Hematopoietic multipotent progenitor cell (in vitro differentiated cells): ENCODE measurements at regions not wholly inside any gene's neighbourhood (a gene's known extent, or its start where the extent isn't known, plus 50 kb on each side); places are given as distances from the start of the nearest gene placed in this dataset.
A peak's percentile ranks its signal among the peaks of the same experiment; 100 is the strongest.

Experiments
- DNase-seq, 3 donors: peaks; one replicate each; pipeline ENCODE4 v3.0.0-alpha.2; 2011 to 2015; ENCODE audit warnings: low read depth in 2 of 3, low spot score in 2 of 3

GRCh38 chr2:217394510-217395351 lies 534.9 kb upstream of the TNP1 start:
- DNase-seq: no peak

- DNase-seq: no peak
Measured at GRCh38 chr2:217393585-217394032, 533.7 kb upstream of the TNP1 start.

GRCh38 chr2:217392930-217393584 lies 533.2 kb upstream of the TNP1 start:
- DNase-seq: no peak

- DNase-seq: peak in 1 of 3 donors; percentile 47
Measured at GRCh38 chr2:217387776-217388387, 528.0 kb upstream of the TNP1 start.

DNA sequence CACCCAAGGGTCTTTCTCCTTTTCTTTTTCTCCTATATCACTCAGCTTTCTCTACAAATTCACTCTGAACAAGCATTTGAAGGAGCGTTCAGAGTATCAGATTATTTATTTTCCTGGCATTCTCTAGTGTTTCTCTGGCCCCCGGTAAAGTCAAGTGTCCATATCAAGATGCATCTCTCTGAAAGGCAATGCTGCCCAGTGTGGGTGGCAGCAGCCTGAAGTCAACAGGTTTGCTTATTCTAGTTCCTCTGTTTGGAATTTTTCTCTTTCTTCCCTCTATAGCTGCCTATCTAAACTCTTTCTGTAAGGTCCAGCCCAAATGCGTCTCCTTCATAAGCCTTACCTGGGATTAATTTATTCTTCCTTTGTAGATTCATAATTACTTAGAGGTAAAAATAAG lies 526.2 kb upstream of the TNP1 start:
- DNase-seq: no peak

- DNase-seq: no peak
Measured at GRCh38 chr2:217383620-217384019, 523.8 kb upstream of the TNP1 start.

- DNase-seq: peak in 1 of 3 donors; percentile 41
Measured at GRCh38 chr2:217382794-217383193, 522.9 kb upstream of the TNP1 start.

DNA sequence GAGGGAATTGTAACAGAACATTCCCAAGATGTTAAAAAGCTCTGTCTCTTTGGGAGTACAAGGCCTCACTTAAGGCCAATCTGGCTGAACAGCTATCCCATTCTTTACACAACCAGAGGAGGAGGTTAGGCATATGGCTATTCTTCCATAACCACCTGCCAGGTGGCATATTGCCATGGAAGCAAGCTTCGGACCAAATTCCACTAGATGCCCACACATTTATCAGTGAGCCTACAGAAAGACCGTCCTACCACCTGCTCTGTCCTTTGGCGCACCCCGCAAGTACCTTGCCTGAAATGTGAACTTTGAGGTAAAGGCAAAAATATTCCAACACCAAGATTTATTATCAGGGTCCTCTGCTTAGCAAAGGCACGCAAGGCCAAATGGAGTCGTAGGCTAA lies 519.9 kb upstream of the TNP1 start:
- DNase-seq: no peak

DNA sequence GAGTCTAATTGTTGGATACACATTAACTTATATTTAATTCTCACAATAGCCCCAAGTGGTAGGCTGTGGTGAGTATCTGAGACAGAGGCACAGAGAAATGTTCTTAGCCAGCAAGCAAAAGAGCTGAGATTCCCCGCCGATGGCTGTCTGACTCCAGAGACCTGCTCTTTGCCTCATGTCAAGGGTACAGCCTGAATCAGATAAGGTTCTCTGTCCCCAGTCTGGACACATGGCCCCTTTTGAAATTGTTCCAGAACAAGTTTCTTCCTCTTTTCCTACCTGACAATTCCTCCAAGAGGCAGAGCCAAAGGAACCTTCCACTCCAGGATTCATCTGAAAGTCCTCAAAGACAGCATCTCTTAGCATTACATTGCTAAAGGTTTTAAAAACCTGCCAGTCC lies 512.9 kb upstream of the TNP1 start:
- no peak for DNase-seq

- DNase-seq: no peak
Measured at GRCh38 chr2:217371781-217372213, 511.9 kb upstream of the TNP1 start.

GRCh38 chr2:217370391-217370790 lies 510.5 kb upstream of the TNP1 start:
- no peak for DNase-seq

DNA sequence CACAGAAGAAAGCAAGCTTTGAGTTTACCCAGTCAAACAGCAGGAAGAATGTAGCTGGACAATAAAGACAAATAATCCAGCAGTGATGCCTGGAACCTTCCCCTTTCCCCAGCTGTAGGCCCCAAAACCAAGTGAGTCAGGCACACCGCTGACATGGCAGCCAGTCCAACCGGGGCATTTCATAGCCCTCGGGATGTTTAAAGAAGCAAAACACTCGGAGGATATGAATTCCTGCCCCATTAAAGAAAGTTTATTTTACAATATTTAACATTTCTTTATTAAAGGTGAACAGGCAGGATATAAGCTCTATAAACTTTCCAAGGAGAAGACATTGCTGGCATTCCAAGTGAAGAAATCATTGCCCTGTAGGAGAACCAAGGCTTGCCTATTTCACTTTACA lies 507.6 kb upstream of the TNP1 start:
- DNase-seq: no peak

DNA sequence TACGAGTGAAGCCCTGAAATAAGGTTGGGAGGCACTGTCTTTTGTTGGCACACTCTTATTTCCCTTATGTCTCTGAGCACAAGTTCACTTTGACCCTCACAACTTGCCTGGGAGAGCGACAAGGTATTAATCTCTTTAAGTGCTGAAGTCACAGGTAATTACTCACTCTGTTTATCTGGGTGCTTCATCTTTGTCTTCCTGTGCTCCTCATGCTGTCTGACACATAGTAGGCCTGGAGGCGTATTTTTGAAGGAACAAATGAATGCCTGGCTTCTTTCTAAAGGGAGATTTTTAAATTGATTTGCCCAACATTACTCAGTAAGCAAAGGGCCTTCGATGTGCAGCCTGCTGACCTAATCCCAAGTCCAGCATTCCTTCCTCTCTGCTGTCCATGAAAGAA lies 507.1 kb upstream of the TNP1 start:
- DNase-seq: no peak

GRCh38 chr2:217366266-217366895 lies 506.5 kb upstream of the TNP1 start:
- no peak for DNase-seq

- DNase-seq: no peak
Measured at GRCh38 chr2:217365656-217366055, 505.8 kb upstream of the TNP1 start.

DNA sequence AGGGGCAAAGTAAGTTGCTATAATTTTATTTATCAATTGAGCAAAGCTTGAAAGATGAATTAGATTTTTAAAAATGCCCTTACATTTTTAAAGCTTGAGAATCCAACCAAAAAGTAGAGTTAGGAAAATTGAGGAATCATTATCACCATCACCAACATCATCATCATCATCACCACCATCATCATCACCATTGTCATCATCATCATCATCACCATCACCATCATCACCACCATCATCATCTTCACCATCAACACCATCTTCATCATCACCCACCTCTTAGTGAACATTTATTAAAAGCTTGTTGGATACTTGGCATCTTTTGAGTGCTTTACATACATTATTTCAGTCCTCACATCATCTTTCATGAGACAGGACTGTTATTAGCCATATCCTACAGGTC lies 504.4 kb upstream of the TNP1 start:
- DNase-seq: no peak

DNA sequence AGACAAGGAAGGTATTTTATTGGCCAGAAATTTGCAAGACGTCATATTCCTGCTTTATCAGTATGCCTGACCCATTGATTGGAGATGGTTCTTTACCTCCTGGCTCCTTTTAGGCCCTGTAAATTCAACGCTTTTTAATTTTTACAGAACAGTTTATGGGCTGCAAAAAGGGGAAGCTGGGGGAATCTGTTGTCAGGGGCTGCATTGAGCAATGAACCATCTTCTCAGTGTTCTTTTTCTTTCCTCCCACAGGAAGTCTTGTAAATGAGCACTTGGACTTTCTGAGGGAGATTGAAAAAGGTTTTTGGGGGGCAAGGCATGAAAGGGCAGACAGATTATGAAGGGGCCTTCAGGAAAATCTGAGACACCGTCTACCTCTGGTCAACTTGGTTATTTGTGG lies 503.6 kb upstream of the TNP1 start:
- peak in 2 of 3 donors; percentile 27 to 66 for DNase-seq

DNA sequence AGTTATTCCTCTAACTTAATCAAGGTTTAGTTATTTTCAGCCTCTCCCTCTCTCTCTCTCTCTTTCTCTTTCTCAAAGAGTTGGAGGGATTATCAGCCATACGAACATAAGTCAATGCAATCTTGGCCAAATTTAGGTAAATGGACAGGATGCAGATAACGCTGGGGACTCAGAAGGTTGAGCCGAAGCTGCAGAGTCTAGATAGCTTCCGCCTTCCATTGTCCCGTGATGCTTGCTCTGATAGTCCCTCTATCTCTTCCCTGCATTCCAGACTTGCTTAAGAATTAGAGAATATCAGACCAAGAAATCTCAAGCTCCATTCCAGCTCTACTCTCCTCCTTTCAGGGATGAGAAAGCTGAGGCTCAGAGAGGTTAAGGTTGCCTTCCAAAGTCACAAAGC lies 502.8 kb upstream of the TNP1 start:
- no peak for DNase-seq

DNA sequence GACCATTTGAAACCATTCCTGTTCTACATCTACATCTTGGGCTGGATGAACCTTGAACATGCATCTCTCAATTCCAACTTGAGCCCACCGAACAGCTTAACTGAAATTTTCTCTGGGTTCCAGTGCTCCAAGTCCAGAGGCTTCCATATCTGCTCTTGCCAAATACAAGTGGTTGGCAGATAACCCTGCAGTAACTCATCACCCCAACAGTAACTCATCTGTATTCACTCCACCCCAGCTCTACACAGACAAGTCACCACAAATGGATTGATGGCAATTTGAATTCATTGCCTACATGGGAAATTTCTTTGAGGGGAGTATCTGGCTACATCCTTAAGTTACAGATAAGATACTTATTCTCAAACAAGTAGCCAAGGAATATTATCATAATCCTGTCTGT lies 502.4 kb upstream of the TNP1 start:
- no peak for DNase-seq

DNA sequence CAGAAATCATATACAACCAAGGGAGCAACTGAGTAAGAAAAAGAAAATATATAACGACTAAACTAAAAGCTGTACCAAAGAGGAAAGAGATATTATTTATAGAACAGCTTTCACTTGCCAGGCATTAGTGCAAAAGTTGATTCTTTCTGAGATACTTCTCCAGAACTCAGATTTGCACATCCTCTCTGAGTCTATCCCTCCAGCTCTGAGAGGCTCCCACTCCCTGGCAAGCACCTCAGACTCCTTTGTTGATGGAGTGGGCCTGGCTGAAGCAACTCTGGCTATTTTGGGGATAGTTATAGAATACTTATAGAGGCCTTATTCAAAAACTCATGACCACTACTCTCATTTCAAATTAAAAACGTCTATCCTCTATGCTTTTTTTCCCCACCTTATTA lies 501.6 kb upstream of the TNP1 start:
- no peak for DNase-seq

- peak in 2 of 3 donors; percentile 47 to 51 for DNase-seq
Measured at GRCh38 chr2:217360781-217361482, 501.1 kb upstream of the TNP1 start.
